ENCODE measurements at regions not wholly inside any gene's neighbourhood (a gene's known extent, or its start where the extent isn't known, plus 50 kb on each side); places are given as distances from the start of the nearest gene placed in this dataset.

DNA sequence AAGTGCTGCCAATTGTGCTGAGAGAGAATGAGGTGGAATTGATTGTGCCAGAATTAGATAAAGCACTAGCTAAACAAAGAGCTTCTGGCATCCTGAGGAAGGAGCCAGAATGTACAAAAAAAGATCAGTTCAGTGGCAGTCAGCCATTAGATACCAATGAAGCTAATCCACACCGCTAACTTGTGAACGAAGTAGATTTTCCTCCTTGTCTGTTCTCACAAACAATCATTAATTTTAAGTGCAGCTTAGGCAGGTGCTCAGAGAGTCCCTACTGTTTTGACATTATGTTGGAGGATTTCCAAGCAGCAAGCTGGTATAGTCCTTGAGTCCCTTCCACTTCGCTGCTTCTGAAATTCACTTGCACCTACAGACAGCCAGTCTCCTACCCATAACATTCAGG, 617.4 kb downstream of the CENPC start:
- no peak overlapping the region for H3K27ac ChIP-seq (ENCODE audit: low read depth, low read length)
- no peak for DNase-seq
- H2BK120ac ChIP-seq (ENCODE audit: insufficient read depth, low read length, poor library complexity), result no peak overlapping the region
- H3K9ac ChIP-seq (ENCODE audit: low read length), result no peak overlapping the region
- H3K4me2 ChIP-seq (ENCODE audit: low read length), result no peak overlapping the region
- no CpG with 5 or more reads among the region's 3 CpGs for WGBS (ENCODE audit: extremely low coverage, insufficient coverage, insufficient read length)
- no peak overlapping the region for H4K8ac ChIP-seq (ENCODE audit: low read depth, low read length)
- no peak overlapping the region for H2BK5ac ChIP-seq (ENCODE audit: low read depth, low read length, poor library complexity)
- H3K27me3 ChIP-seq (ENCODE audit: insufficient read depth, low read length), result no peaks in the 10 kb centered on the region
- H2BK12ac ChIP-seq (ENCODE audit: low read length), result no peak overlapping the region
- H3K18ac ChIP-seq (ENCODE audit: low read length), result no peak overlapping the region
- H4K91ac ChIP-seq (ENCODE audit: low read depth, low read length), result no peak overlapping the region
- H3K23ac ChIP-seq (ENCODE audit: low read length), result no peak overlapping the region
- no peak overlapping the region for H4K12ac ChIP-seq (ENCODE audit: low read depth, low read length)
- H3K4me1 ChIP-seq (ENCODE audit: control insufficient read depth in 1 of 2, insufficient read depth in 2 of 2, low read length in 2 of 2), result no peaks in the 10 kb centered on the region
- H3K79me1 ChIP-seq (ENCODE audit: low read length), result no peaks in the 10 kb centered on the region
- no peaks in the 10 kb centered on the region for H3K36me3 ChIP-seq (ENCODE audit: control insufficient read depth in 1 of 2, insufficient read depth in 2 of 2, low read length in 2 of 2)
- no peak overlapping the region for H2AFZ ChIP-seq (ENCODE audit: insufficient read depth, low read length, poor library complexity)
- H3K9me3 ChIP-seq (ENCODE audit: insufficient read depth, low read depth, low read length), result no peaks in the 10 kb centered on the region
- no peak overlapping the region for H3K4me3 ChIP-seq (ENCODE audit: low read depth, low read length)
- H3K14ac ChIP-seq (ENCODE audit: low read length), result no peak overlapping the region
- H3K4ac ChIP-seq (ENCODE audit: low read depth, low read length), result no peak overlapping the region
- no peak overlapping the region for H2AK5ac ChIP-seq (ENCODE audit: low read length)
- no peaks in the 10 kb centered on the region for H3K79me2 ChIP-seq (ENCODE audit: control insufficient read depth, insufficient read depth, low read length, poor library complexity)

DNA sequence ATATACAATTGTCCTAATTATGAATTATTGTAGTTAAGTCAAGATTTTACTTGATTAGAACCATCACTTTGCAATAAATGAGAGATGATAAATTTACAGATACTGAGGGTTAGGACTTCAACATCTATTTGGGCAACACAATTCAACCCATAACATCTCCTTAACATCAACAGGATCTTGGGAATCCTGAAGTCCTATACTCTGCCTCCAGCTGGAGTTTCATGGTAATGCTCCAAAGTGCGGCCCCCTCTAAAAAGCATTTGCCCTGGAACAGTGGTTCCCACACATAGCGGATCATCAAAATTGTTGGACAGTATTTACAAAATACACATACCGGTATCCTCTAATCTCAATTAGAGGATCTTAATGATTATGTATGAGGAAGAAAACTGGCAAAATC, 618.6 kb downstream of the CENPC start:
- Histone ChIP-seq H3K4me3 (ENCODE audit: low read depth, low read length) (no peak overlapping the region), H3K79me2 (ENCODE audit: control insufficient read depth, insufficient read depth, low read length, poor library complexity) (no peaks in the 10 kb centered on the region), H2BK5ac (ENCODE audit: low read depth, low read length, poor library complexity) (no peak overlapping the region), H4K12ac (ENCODE audit: low read depth, low read length) (no peak overlapping the region), H3K27me3 (ENCODE audit: insufficient read depth, low read length) (no peaks in the 10 kb centered on the region), H4K91ac (ENCODE audit: low read depth, low read length) (no peak overlapping the region), H3K4me1 (ENCODE audit: control insufficient read depth in 1 of 2, insufficient read depth in 2 of 2, low read length in 2 of 2) (no peaks in the 10 kb centered on the region), H3K14ac (ENCODE audit: low read length) (no peak overlapping the region), H4K8ac (ENCODE audit: low read depth, low read length) (no peak overlapping the region), H3K4ac (ENCODE audit: low read depth, low read length) (no peak overlapping the region), H3K18ac (ENCODE audit: low read length) (no peak overlapping the region), H3K9ac (ENCODE audit: low read length) (no peak overlapping the region), H3K4me2 (ENCODE audit: low read length) (no peak overlapping the region), H3K79me1 (ENCODE audit: low read length) (no peaks in the 10 kb centered on the region), H3K27ac (ENCODE audit: low read depth, low read length) (no peak overlapping the region), H2AK5ac (ENCODE audit: low read length) (no peak overlapping the region), H2AFZ (ENCODE audit: insufficient read depth, low read length, poor library complexity) (no peak overlapping the region), H2BK120ac (ENCODE audit: insufficient read depth, low read length, poor library complexity) (no peak overlapping the region), H3K23ac (ENCODE audit: low read length) (no peak overlapping the region), H3K36me3 (ENCODE audit: control insufficient read depth in 1 of 2, insufficient read depth in 2 of 2, low read length in 2 of 2) (no peaks in the 10 kb centered on the region), H2BK12ac (ENCODE audit: low read length) (no peak overlapping the region), H3K9me3 (ENCODE audit: insufficient read depth, low read depth, low read length) (no peaks in the 10 kb centered on the region)
- no peak for DNase-seq
- no CpG with 5 or more reads among the region's 3 CpGs for WGBS (ENCODE audit: extremely low coverage, insufficient coverage, insufficient read length)

DNA sequence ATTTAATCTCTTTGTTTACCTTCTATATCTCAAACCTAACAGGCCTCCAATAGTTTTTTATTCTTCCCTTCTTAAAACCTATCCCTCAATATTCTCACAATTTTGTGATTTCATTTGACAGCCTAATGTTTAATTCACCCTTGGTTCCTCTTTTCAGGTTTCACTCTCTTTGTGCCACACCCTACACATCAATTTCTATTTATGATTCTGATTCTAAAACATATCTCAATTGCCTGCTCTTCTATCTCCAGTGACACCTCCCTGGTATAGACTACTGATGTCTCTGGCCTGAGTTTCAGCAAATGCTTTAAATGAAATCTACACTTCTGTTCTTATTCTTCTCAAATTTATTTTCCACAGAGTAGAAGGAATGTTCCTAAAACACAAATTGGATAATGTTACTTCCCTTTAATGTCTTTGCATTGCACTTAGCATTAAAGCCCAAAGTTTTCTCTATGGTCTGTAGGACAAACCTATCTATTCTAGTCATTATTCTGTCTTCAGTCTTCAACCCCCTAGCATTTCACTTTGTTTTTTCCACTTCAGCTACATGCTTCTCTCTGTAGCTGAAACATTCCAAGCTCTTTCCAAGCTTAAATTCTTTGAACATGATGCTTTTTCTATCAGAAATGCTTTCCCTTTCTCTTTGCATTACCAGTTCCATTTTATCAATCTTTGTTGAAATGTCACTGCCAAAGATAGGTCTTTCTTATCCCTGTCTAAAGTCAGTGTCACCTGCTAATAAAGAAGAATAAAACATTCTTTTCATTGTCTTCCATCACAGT, 622.0 kb downstream of the CENPC start:
- Histone ChIP-seq H3K4me1 (ENCODE audit: control insufficient read depth in 1 of 2, insufficient read depth in 2 of 2, low read length in 2 of 2) (no peaks in the 10 kb centered on the region), H2AK5ac (ENCODE audit: low read length) (no peak overlapping the region), H3K4me3 (ENCODE audit: low read depth, low read length) (no peak overlapping the region), H3K36me3 (ENCODE audit: control insufficient read depth in 1 of 2, insufficient read depth in 2 of 2, low read length in 2 of 2) (no peaks in the 10 kb centered on the region), H2BK120ac (ENCODE audit: insufficient read depth, low read length, poor library complexity) (no peak overlapping the region), H3K79me1 (ENCODE audit: low read length) (no peaks in the 10 kb centered on the region), H3K79me2 (ENCODE audit: control insufficient read depth, insufficient read depth, low read length, poor library complexity) (no peaks in the 10 kb centered on the region), H3K23ac (ENCODE audit: low read length) (no peak overlapping the region), H3K18ac (ENCODE audit: low read length) (no peak overlapping the region), H3K4me2 (ENCODE audit: low read length) (no peak overlapping the region), H4K12ac (ENCODE audit: low read depth, low read length) (no peak overlapping the region), H2AFZ (ENCODE audit: insufficient read depth, low read length, poor library complexity) (no peak overlapping the region), H4K91ac (ENCODE audit: low read depth, low read length) (no peak overlapping the region), H3K9me3 (ENCODE audit: insufficient read depth, low read depth, low read length) (no peaks in the 10 kb centered on the region), H3K9ac (ENCODE audit: low read length) (no peak overlapping the region), H2BK12ac (ENCODE audit: low read length) (no peak overlapping the region), H2BK5ac (ENCODE audit: low read depth, low read length, poor library complexity) (no peak overlapping the region), H3K27ac (ENCODE audit: low read depth, low read length) (no peak overlapping the region), H3K4ac (ENCODE audit: low read depth, low read length) (no peak overlapping the region), H3K14ac (ENCODE audit: low read length) (no peak overlapping the region), H4K8ac (ENCODE audit: low read depth, low read length) (no peak overlapping the region), H3K27me3 (ENCODE audit: insufficient read depth, low read length) (no peaks in the 10 kb centered on the region)
- DNase-seq, result no peak

DNA sequence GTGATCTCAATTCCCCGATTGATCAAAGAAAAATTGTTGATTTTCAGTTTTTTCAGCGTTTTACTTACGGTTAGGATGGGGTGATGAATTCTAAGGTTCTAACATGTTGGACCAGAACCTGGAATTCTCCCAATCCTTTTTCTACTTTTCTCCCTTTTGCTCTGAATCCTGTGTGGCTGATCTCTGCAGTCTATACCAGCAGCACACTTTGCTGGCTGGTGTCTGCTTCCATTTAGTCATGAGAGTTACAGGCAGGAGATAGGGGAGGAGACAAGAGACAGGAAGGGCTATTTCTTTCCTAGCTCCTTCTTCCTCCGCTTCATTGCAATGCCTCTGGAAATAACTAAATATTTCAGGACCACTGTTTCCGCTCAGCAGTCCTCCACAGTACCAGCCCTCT, 623.9 kb downstream of the CENPC start:
- H3K18ac ChIP-seq (ENCODE audit: low read length), result no peak overlapping the region
- no CpG with 5 or more reads among the region's 5 CpGs for WGBS (ENCODE audit: extremely low coverage, insufficient coverage, insufficient read length)
- no peak overlapping the region for H3K27ac ChIP-seq (ENCODE audit: low read depth, low read length)
- no peaks in the 10 kb centered on the region for H3K79me1 ChIP-seq (ENCODE audit: low read length)
- H3K9ac ChIP-seq (ENCODE audit: low read length), result no peak overlapping the region
- no peak overlapping the region for H4K91ac ChIP-seq (ENCODE audit: low read depth, low read length)
- H3K23ac ChIP-seq (ENCODE audit: low read length), result no peak overlapping the region
- no peak overlapping the region for H2BK120ac ChIP-seq (ENCODE audit: insufficient read depth, low read length, poor library complexity)
- H2AFZ ChIP-seq (ENCODE audit: insufficient read depth, low read length, poor library complexity), result no peak overlapping the region
- no peak overlapping the region for H3K4me3 ChIP-seq (ENCODE audit: low read depth, low read length)
- no peak for DNase-seq
- no peaks in the 10 kb centered on the region for H3K79me2 ChIP-seq (ENCODE audit: control insufficient read depth, insufficient read depth, low read length, poor library complexity)
- H3K14ac ChIP-seq (ENCODE audit: low read length), result no peak overlapping the region
- H4K8ac ChIP-seq (ENCODE audit: low read depth, low read length), result no peak overlapping the region
- no peaks in the 10 kb centered on the region for H3K4me1 ChIP-seq (ENCODE audit: control insufficient read depth in 1 of 2, insufficient read depth in 2 of 2, low read length in 2 of 2)
- H4K12ac ChIP-seq (ENCODE audit: low read depth, low read length), result no peak overlapping the region
- no peak overlapping the region for H3K4me2 ChIP-seq (ENCODE audit: low read length)
- no peaks in the 10 kb centered on the region for H3K9me3 ChIP-seq (ENCODE audit: insufficient read depth, low read depth, low read length)
- H3K4ac ChIP-seq (ENCODE audit: low read depth, low read length), result no peak overlapping the region
- no peaks in the 10 kb centered on the region for H3K36me3 ChIP-seq (ENCODE audit: control insufficient read depth in 1 of 2, insufficient read depth in 2 of 2, low read length in 2 of 2)
- no peak overlapping the region for H2AK5ac ChIP-seq (ENCODE audit: low read length)
- H3K27me3 ChIP-seq (ENCODE audit: insufficient read depth, low read length), result no peaks in the 10 kb centered on the region
- H2BK12ac ChIP-seq (ENCODE audit: low read length), result no peak overlapping the region
- no peak overlapping the region for H2BK5ac ChIP-seq (ENCODE audit: low read depth, low read length, poor library complexity)
